ENCODE measurements at regions not wholly inside any gene's neighbourhood (a gene's known extent, or its start where the extent isn't known, plus 50 kb on each side); places are given as distances from the start of the nearest gene placed in this dataset.

DNA sequence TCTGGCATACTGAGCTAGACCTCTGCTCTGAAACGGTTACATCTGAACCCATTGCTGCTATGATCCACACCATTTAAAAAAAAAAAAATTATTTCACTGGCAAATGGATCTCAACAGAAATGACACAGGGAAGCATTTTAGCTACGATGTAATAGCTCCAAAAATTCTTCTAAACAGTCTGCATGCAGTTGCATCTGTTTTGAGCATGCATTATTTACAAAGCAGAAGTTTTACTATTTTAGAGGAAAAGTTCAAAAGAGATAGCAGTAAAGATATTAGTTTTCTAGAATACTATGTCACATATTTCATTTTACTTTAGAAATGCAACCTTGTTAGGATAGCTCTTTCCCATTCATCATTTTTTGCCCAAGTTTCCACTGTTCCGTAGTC is 265.7 kb downstream of the MEIS1 start:
- Histone ChIP-seq H3K27ac (no peak overlapping the region), H3K4me3 (no peak overlapping the region)
- TF ChIP-seq, protein P1, sequence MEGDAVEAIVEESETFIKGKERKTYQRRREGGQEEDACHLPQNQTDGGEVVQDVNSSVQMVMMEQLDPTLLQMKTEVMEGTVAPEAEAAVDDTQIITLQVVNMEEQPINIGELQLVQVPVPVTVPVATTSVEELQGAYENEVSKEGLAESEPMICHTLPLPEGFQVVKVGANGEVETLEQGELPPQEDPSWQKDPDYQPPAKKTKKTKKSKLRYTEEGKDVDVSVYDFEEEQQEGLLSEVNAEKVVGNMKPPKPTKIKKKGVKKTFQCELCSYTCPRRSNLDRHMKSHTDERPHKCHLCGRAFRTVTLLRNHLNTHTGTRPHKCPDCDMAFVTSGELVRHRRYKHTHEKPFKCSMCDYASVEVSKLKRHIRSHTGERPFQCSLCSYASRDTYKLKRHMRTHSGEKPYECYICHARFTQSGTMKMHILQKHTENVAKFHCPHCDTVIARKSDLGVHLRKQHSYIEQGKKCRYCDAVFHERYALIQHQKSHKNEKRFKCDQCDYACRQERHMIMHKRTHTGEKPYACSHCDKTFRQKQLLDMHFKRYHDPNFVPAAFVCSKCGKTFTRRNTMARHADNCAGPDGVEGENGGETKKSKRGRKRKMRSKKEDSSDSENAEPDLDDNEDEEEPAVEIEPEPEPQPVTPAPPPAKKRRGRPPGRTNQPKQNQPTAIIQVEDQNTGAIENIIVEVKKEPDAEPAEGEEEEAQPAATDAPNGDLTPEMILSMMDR (IDR thresholded peaks at IDR 0.05): no peak
- DNase-seq (ENCODE audit: low spot score): no peak

DNA sequence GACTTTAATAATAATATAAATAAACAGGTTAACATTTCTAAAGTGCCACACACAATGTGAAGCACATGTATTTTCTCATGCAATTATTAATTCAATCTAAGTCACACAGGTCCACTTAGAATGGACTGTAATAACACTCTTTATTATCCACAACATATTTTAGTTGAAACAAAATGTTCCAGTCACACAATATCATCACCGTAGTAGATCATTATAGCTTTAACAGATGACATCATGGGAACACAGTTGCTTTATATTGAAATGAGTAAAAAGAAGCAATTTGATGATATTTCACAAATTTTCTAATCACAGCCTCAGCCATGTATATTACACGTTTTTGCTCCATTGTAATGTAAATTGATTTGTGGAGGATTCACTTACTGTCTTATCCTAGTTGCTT is 266.3 kb downstream of the MEIS1 start:
- DNase-seq (ENCODE audit: low spot score): no peak
- TF ChIP-seq, protein P1 (IDR thresholded peaks at IDR 0.05): no peak
- Histone ChIP-seq H3K4me3 (no peak overlapping the region), H3K27ac (no peak overlapping the region)

DNA sequence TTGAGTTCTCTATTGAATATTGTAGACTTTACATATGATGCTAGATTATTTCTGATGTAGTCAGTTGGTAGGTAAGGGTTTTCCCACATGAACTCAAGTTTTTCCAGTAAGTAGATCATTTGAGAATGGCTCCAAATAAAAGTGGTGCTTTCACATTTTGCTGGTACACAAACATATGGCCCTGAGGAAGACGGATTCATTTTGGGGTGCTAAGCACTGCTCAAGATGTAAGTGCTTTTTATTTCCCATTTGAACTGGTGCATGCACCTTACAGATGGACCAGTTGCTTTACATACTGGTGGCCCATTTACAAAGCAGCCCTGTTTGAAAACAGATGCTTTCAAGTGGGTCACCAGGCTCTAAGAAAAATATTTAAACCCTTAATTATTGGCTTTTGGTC is 266.7 kb downstream of the MEIS1 start:
- Histone ChIP-seq H3K27ac (no peak overlapping the region), H3K4me3 (no peak overlapping the region)
- DNase-seq (ENCODE audit: low spot score): no peak
- TF ChIP-seq, protein P1 (IDR thresholded peaks at IDR 0.05): no peak

DNA sequence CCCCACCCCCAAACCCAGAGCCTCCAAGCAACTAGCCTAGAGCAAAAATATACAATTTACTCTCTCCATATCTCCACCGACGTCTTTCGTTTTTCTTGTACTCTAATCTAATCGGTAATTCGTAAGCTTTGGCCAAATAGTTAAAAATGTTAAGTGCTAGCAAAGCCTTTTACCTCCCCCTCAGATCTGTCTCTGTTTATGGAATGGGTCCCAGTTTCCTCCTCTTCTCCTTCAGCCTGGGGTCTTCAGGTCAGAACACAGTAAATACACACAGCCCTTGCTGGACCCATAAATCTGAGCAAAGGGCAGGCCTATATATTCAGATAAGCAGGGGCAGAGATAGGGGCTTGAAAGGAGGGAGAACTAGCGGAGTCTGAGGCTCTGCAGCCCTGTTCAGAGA is 267.4 kb downstream of the MEIS1 start:
- TF ChIP-seq, protein P1 (IDR thresholded peaks at IDR 0.05): no peak
- Histone ChIP-seq H3K27ac (no peak overlapping the region), H3K4me3 (no peak overlapping the region)
- DNase-seq (ENCODE audit: low spot score): no peak

DNA sequence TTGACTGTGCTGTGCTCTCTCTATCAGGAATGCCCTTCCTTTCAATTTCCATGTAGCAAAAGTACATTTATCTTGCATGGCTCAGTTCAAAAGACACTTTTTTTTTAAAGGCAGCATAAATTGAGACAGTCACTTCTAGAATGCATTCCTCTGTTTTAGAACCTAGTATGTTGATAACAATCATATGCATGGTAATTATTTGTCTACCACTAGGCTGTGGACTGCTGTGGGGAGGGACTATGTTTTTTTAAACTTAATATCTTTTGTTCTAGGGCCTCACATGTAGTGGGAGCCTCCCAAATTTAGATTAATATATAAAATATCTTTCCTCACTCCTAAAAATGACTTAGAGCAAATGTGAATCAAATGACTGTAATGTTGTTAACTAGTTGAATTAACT is 269.9 kb downstream of the MEIS1 start:
- TF ChIP-seq, protein P1 (IDR thresholded peaks at IDR 0.05): no peak

DNA sequence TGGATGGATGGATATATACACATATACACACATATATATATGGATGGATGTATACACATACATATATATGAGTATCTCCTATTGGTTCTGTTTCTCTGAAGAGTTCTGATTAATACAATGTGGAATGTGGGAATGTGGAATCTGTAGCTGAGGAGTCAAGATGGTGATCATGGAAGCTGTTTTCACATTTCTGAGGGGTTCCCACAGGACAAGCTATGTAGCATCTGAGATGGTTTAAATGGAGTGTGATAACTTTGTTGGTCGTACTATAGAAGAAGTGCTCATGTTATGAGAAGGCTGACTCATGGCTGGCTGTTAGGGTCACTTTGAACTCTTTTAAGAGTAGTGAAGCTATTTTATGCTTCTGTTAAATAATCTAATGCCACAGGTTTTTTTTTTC is 279.7 kb downstream of the MEIS1 start:
- no peak for DNase-seq (ENCODE audit: low spot score)
- TF ChIP-seq, protein P1 (IDR thresholded peaks at IDR 0.05): no peak

More for the DNA sequence above, 269.9 kb downstream of the MEIS1 start:
- H3K27ac ChIP-seq: no peak overlapping the region
- DNase-seq (ENCODE audit: low spot score): no peak
- H3K4me3 ChIP-seq: no peak overlapping the region

DNA sequence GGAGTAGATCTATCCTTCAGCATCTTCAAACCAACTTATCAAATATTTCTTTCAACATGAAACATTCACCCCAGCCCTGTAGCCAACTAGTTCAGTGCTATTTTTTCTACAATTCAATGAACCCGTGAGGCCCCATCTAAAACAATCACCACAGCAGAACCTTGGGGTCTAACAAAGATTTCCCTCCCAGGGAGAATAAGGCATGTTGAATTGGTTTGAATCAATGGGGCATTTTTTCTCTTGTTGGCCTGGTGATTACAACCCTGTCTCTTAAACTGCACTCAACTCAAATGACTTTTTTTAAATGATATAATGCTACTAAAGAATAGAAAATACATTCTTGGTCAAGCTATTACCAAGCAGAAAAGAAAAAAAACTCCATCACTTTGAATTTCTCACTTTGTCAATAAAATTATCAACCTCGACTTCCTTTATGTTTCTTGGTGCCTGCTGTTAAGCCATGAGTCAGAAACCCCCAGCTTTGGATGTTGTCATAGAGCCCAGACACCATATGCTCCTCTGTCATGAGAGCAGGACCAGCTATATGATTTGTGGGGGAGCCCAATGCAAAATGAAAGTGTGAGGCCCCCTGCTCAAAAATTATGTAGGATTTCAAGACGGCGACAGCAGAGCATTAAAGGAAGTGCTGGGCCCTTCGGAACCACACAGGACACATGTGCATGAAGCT is 282.4 kb downstream of the MEIS1 start:
- Histone ChIP-seq H3K27ac (no peak overlapping the region), H3K4me3 (no peak overlapping the region)
- TF ChIP-seq, protein P1 (IDR thresholded peaks at IDR 0.05): no peak
- DNase-seq (ENCODE audit: low spot score): no peak

More for the DNA sequence above, 279.7 kb downstream of the MEIS1 start:
- Histone ChIP-seq H3K4me3 (no peak overlapping the region), H3K27ac (no peak overlapping the region)

All from coronary artery (tissue), 2 donors.